ENCODE measurements at regions not wholly inside any gene's neighbourhood (a gene's known extent, or its start where the extent isn't known, plus 50 kb on each side); places are given as distances from the start of the nearest gene placed in this dataset.

DNA sequence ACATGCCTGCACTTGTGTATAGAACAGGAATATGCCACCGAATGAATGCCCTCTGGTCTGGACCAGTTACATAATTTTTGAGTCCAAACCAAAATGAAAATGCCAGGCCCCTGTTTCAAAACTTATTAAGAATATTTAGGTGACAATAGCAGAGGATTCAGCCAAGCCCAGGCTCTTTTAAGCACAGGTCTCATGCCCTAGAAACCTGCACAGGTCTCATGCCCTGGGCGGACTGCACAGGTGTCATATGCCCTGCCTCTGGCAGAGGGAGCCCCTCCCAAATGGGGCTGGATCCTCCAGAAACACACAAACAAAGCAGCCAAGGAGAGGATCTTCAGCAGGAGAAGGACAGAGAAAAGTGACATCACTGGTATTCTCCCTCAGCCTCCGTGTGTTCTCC lies 605.4 kb upstream of the NRP1 start:
- TF ChIP-seq, protein P1, sequence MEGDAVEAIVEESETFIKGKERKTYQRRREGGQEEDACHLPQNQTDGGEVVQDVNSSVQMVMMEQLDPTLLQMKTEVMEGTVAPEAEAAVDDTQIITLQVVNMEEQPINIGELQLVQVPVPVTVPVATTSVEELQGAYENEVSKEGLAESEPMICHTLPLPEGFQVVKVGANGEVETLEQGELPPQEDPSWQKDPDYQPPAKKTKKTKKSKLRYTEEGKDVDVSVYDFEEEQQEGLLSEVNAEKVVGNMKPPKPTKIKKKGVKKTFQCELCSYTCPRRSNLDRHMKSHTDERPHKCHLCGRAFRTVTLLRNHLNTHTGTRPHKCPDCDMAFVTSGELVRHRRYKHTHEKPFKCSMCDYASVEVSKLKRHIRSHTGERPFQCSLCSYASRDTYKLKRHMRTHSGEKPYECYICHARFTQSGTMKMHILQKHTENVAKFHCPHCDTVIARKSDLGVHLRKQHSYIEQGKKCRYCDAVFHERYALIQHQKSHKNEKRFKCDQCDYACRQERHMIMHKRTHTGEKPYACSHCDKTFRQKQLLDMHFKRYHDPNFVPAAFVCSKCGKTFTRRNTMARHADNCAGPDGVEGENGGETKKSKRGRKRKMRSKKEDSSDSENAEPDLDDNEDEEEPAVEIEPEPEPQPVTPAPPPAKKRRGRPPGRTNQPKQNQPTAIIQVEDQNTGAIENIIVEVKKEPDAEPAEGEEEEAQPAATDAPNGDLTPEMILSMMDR (IDR thresholded peaks at IDR 0.05) = no peak
- no peak for TF ChIP-seq POLR2A (IDR thresholded peaks at IDR 0.05)
- TF ChIP-seq POLR2AphosphoS5 (IDR thresholded peaks at IDR 0.05) = no peak
